Gastrocnemius medialis (tissue), 4 donors: ENCODE measurements at regions not wholly inside any gene's neighbourhood (a gene's known extent, or its start where the extent isn't known, plus 50 kb on each side); places are given as distances from the start of the nearest gene placed in this dataset.

Source experiments
- ATAC-seq, 2 donors: fragments of 150-250 bp; one replicate each; pipeline ENCODE4 v1.9.1; 2016
- DNase-seq, 2 donors: peaks; one replicate each; pipeline ENCODE4 v3.0.0-alpha.2; 2019
- H3K27ac ChIP-seq, 4 donors: fragments of 200-600 bp; sonication (generic); 1 replicate in 1 of 4; 2 replicates in 3 of 4; pipeline ENCODE4 v1.5.1; 2016 to 2018; ENCODE audit warnings: mild to moderate bottlenecking in 2 of 4, moderate library complexity in 1 of 4
- H3K27me3 ChIP-seq, 3 donors: fragments of 200-600 bp; sonication (generic) in 2 of 3; 1 replicate in 1 of 3; 2 replicates in 2 of 3; pipeline versions ENCODE4 v1.5.1 to v1.6.0; 2016 to 2019; ENCODE audit warnings: mild to moderate bottlenecking in 1 of 3, moderate library complexity in 1 of 3
- H3K36me3 ChIP-seq, 2 donors: fragments of 200-600 bp; sonication (generic) in 1 of 2; one replicate each; pipeline ENCODE4 v1.5.1; 2017 to 2018
- H3K4me1 ChIP-seq, 2 donors: fragments of 200-600 bp; sonication (generic) in 1 of 2; one replicate each; pipeline ENCODE4 v1.5.1; 2016 to 2017; ENCODE audit warnings: mild to moderate bottlenecking in 2 of 2
- H3K4me3 ChIP-seq, 4 donors: fragments of 200-600 bp; sonication (generic) in 3 of 4; 1 replicate in 1 of 4; 2 replicates in 3 of 4; pipeline ENCODE4 v1.5.1; 2016 to 2019; ENCODE audit warnings: mild to moderate bottlenecking in 2 of 4
- H3K9me3 ChIP-seq, 3 donors: fragments of 200-600 bp; sonication (generic) in 2 of 3; 1 replicate in 1 of 3; 2 replicates in 2 of 3; pipeline ENCODE4 v1.5.1; 2016 to 2019
- CTCF ChIP-seq, 5 experiments: fragments of 450-650 bp in 3 of 5; fragments of 200-600 bp in 2 of 5; sonication (generic) in 2 of 5; IDR thresholded peaks in 4 of 5; conservative IDR thresholded peaks in 1 of 5; 1 replicate in 4 of 5; 2 replicates in 1 of 5; pipeline ENCODE4 v1.5.1; 2016 to 2019; ENCODE audit warnings: antibody characterized with exemption in 5 of 5, mild to moderate bottlenecking in 3 of 5, moderate library complexity in 3 of 5
- POLR2A ChIP-seq, 2 donors: fragments of 450-650 bp; IDR thresholded peaks; one replicate each; pipeline ENCODE4 v1.6.1; 2017; ENCODE audit warnings: antibody characterized with exemption in 2 of 2, mild to moderate bottlenecking in 2 of 2, moderate library complexity in 2 of 2
- in situ Hi-C, 4 donors: fragments of 200-750 bp; cut with MboI; loops; one replicate each; pipeline versions ENCODE4 v1.15.0 to v1.8.0; 2017; ENCODE audit warnings: low sequenced_read_pairs in 4 of 4
- intact Hi-C: fragments of 100-400 bp; cut with DNase I; formaldehyde crosslinking; loops from one replicate; pipeline ENCODE4 v1.15.1; 2023; ENCODE audit warnings: low total_unique reads

GRCh38 chr2:126766295-126766968, 110.5 kb downstream of the GYPC start:
- in situ Hi-C loops: no loop called here
- Histone ChIP-seq H3K4me3 (no peak overlapping the region), H3K36me3 (no peaks in the 10 kb centered on the region), H3K27ac (no peak overlapping the region), H3K9me3 (no peaks in the 10 kb centered on the region), H3K4me1 (no peaks in the 10 kb centered on the region), H3K27me3 (no peaks in the 10 kb centered on the region)
- ATAC-seq (no peak), DNase-seq (no peak)
- TF ChIP-seq POLR2A (IDR thresholded peaks at IDR 0.05): no peak
- no peak for TF ChIP-seq CTCF (IDR thresholded peaks at IDR 0.05 in 4 of 5, conservative IDR thresholded peaks at IDR 0.05 in 1 of 5)
- intact Hi-C loops: no loop called here

GRCh38 chr2:126766969-126767296, 111.0 kb downstream of the GYPC start:
- no peaks in the 10 kb centered on the region for H3K27me3 ChIP-seq
- no peak for TF ChIP-seq POLR2A (IDR thresholded peaks at IDR 0.05)
- no peak for TF ChIP-seq CTCF (IDR thresholded peaks at IDR 0.05 in 4 of 5, conservative IDR thresholded peaks at IDR 0.05 in 1 of 5)
- intact Hi-C loops (no loop called here), in situ Hi-C loops (no loop called here)
- H3K4me1 ChIP-seq: no peaks in the 10 kb centered on the region
- no peaks in the 10 kb centered on the region for H3K36me3 ChIP-seq
- no peak overlapping the region for H3K27ac ChIP-seq
- DNase-seq (no peak), ATAC-seq (no peak)
- H3K4me3 ChIP-seq: no peak overlapping the region
- H3K9me3 ChIP-seq: no peaks in the 10 kb centered on the region

GRCh38 chr2:126769118-126769517, 113.2 kb downstream of the GYPC start:
- Histone ChIP-seq H3K4me1 (no peaks in the 10 kb centered on the region), H3K27ac (no peak overlapping the region), H3K9me3 (no peaks in the 10 kb centered on the region), H3K36me3 (no peaks in the 10 kb centered on the region), H3K27me3 (no peaks in the 10 kb centered on the region), H3K4me3 (no peak overlapping the region)
- DNase-seq (no peak), ATAC-seq (no peak)
- in situ Hi-C loops: no loop called here
- intact Hi-C loops: no loop called here
- TF ChIP-seq CTCF (IDR thresholded peaks at IDR 0.05 in 4 of 5, conservative IDR thresholded peaks at IDR 0.05 in 1 of 5): no peak
- TF ChIP-seq POLR2A (IDR thresholded peaks at IDR 0.05): no peak

- no peak overlapping the region for H3K4me3 ChIP-seq
- intact Hi-C loops: no loop called here
- H3K4me1 ChIP-seq: no peaks in the 10 kb centered on the region
- no peak overlapping the region for H3K27ac ChIP-seq
- no peak for DNase-seq
- H3K36me3 ChIP-seq: no peaks in the 10 kb centered on the region
- H3K9me3 ChIP-seq: no peaks in the 10 kb centered on the region
- in situ Hi-C loops: loop anchor here in 3 of 4 donors (10.0 kb wide), 2 partner anchors 136 to 246 kb away; no protein-coding TSS in a partner anchor
- no peaks in the 10 kb centered on the region for H3K27me3 ChIP-seq
- TF ChIP-seq POLR2A (IDR thresholded peaks at IDR 0.05): no peak
- ATAC-seq: no peak
Measured at GRCh38 chr2:126770466-126770865, 114.5 kb downstream of the GYPC start.

- in situ Hi-C loops (loop anchor here in 3 of 4 donors (10.0 kb wide), 2 partner anchors 136 to 246 kb away; no protein-coding TSS in a partner anchor), intact Hi-C loops (no loop called here)
- Histone ChIP-seq H3K4me1 (no peaks in the 10 kb centered on the region), H3K4me3 (no peak overlapping the region), H3K36me3 (no peaks in the 10 kb centered on the region), H3K27me3 (no peaks in the 10 kb centered on the region), H3K27ac (no peak overlapping the region), H3K9me3 (no peaks in the 10 kb centered on the region)
- no peak for DNase-seq
- no peak for ATAC-seq
- no peak for TF ChIP-seq POLR2A (IDR thresholded peaks at IDR 0.05)
- no peak for TF ChIP-seq CTCF (IDR thresholded peaks at IDR 0.05 in 4 of 5, conservative IDR thresholded peaks at IDR 0.05 in 1 of 5)
Measured at GRCh38 chr2:126771094-126771493, 115.1 kb downstream of the GYPC start.
